ENCODE measurements at regions not wholly inside any gene's neighbourhood (a gene's known extent, or its start where the extent isn't known, plus 50 kb on each side); places are given as distances from the start of the nearest gene placed in this dataset.

GRCh38 chr4:179894066-179894778 is 2349.0 kb upstream of the TENM3 start:
- Histone ChIP-seq H3K9me3 (replicated peaks; ENCODE audit: control insufficient read depth, low read depth, low read length) (no peaks in the 10 kb centered on the region), H3K4me3 (ENCODE audit: low read length) (no peak overlapping the region), H3K27ac (ENCODE audit: low read length) (no peak overlapping the region), H3K4me1 (ENCODE audit: control insufficient read depth, insufficient read depth, low read length) (no peaks in the 10 kb centered on the region), H3K27me3 (ENCODE audit: control insufficient read depth, insufficient read depth, low read length) (no peaks in the 10 kb centered on the region), H3K36me3 (ENCODE audit: control insufficient read depth, insufficient read depth, low read length) (no peaks in the 10 kb centered on the region)
- DNase-seq: peak; percentile 68
- WGBS (ENCODE audit: insufficient coverage): no CpG with 5 or more reads among the region's 3 CpGs

GRCh38 chr4:179919587-179919986 is 2323.6 kb upstream of the TENM3 start:
- H3K4me1 ChIP-seq (ENCODE audit: control insufficient read depth, insufficient read depth, low read length): no peaks in the 10 kb centered on the region
- no peaks in the 10 kb centered on the region for H3K9me3 ChIP-seq (replicated peaks; ENCODE audit: control insufficient read depth, low read depth, low read length)
- H3K27ac ChIP-seq (ENCODE audit: low read length): no peak overlapping the region
- no peaks in the 10 kb centered on the region for H3K27me3 ChIP-seq (ENCODE audit: control insufficient read depth, insufficient read depth, low read length)
- H3K4me3 ChIP-seq (ENCODE audit: low read length): no peak overlapping the region
- H3K36me3 ChIP-seq (ENCODE audit: control insufficient read depth, insufficient read depth, low read length): no peaks in the 10 kb centered on the region
- DNase-seq: no peak

DNA sequence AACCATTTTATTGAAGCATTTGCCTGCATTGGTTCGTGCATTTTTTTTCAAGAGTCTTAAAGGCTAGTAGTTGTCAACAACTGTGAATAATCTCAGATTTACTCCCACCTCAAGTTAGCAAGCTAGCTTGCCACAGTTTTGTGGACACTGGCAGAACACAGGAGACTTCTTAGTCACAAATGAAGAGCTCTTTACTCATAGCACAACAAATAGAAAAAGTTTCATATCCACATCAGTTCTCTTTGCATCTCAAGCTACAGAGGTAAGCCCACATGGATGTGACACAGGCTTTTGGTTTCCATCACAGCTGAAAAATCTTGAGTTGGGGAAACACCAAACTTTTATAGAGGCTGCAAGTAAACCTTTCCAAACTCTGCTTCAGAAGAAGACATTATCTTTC is 2315.7 kb upstream of the TENM3 start:
- no CpG with 5 or more reads among the region's 1 CpG for WGBS (ENCODE audit: insufficient coverage)
- H3K27ac ChIP-seq (ENCODE audit: low read length): no peak overlapping the region
- no peaks in the 10 kb centered on the region for H3K9me3 ChIP-seq (replicated peaks; ENCODE audit: control insufficient read depth, low read depth, low read length)
- H3K27me3 ChIP-seq (ENCODE audit: control insufficient read depth, insufficient read depth, low read length): no peaks in the 10 kb centered on the region
- H3K36me3 ChIP-seq (ENCODE audit: control insufficient read depth, insufficient read depth, low read length): no peaks in the 10 kb centered on the region
- no peaks in the 10 kb centered on the region for H3K4me1 ChIP-seq (ENCODE audit: control insufficient read depth, insufficient read depth, low read length)
- H3K4me3 ChIP-seq (ENCODE audit: low read length): no peak overlapping the region
- DNase-seq: no peak

GRCh38 chr4:179941911-179942310 is 2301.3 kb upstream of the TENM3 start:
- Histone ChIP-seq H3K9me3 (replicated peaks; ENCODE audit: control insufficient read depth, low read depth, low read length) (peaks cover 9% of the 10 kb centered on the region), H3K36me3 (ENCODE audit: control insufficient read depth, insufficient read depth, low read length) (no peaks in the 10 kb centered on the region), H3K4me3 (ENCODE audit: low read length) (no peak overlapping the region), H3K27me3 (ENCODE audit: control insufficient read depth, insufficient read depth, low read length) (no peaks in the 10 kb centered on the region), H3K4me1 (ENCODE audit: control insufficient read depth, insufficient read depth, low read length) (no peaks in the 10 kb centered on the region), H3K27ac (ENCODE audit: low read length) (no peak overlapping the region)
- no peak for DNase-seq

- Histone ChIP-seq H3K4me1 (ENCODE audit: control insufficient read depth, insufficient read depth, low read length) (no peaks in the 10 kb centered on the region), H3K27ac (ENCODE audit: low read length) (no peak overlapping the region), H3K27me3 (ENCODE audit: control insufficient read depth, insufficient read depth, low read length) (no peaks in the 10 kb centered on the region), H3K4me3 (ENCODE audit: low read length) (no peak overlapping the region), H3K36me3 (ENCODE audit: control insufficient read depth, insufficient read depth, low read length) (no peaks in the 10 kb centered on the region), H3K9me3 (replicated peaks; ENCODE audit: control insufficient read depth, low read depth, low read length) (no peaks in the 10 kb centered on the region)
- 89% methylated on average over 4 of the region's 7 CpGs for WGBS (ENCODE audit: insufficient coverage)
- no peak for DNase-seq
Measured at GRCh38 chr4:179976777-179977176, 2266.4 kb upstream of the TENM3 start.

DNA sequence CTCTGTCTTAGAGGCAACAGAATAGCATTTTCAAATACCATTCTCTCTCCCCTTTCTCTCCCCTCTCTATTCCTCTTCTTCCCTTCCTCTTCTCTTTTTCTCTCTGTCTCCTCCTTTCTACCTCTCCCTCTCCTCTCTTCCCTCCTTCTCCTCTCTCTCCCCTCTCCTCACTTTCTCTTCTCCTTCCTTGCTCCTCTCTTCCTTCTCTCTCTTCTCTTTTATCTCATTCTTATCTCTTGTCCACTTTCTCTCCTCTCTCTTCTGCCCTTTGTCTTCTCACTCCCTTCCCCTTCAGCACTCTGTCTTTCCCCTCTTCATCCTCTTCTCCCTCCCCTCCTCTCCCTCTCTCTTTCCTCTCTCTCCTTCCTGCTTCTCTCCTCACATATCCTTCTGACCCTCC is 2265.8 kb upstream of the TENM3 start:
- Histone ChIP-seq H3K36me3 (ENCODE audit: control insufficient read depth, insufficient read depth, low read length) (no peaks in the 10 kb centered on the region), H3K4me3 (ENCODE audit: low read length) (no peak overlapping the region), H3K4me1 (ENCODE audit: control insufficient read depth, insufficient read depth, low read length) (no peaks in the 10 kb centered on the region), H3K9me3 (replicated peaks; ENCODE audit: control insufficient read depth, low read depth, low read length) (no peaks in the 10 kb centered on the region), H3K27ac (ENCODE audit: low read length) (no peak overlapping the region), H3K27me3 (ENCODE audit: control insufficient read depth, insufficient read depth, low read length) (no peaks in the 10 kb centered on the region)
- no peak for DNase-seq

DNA sequence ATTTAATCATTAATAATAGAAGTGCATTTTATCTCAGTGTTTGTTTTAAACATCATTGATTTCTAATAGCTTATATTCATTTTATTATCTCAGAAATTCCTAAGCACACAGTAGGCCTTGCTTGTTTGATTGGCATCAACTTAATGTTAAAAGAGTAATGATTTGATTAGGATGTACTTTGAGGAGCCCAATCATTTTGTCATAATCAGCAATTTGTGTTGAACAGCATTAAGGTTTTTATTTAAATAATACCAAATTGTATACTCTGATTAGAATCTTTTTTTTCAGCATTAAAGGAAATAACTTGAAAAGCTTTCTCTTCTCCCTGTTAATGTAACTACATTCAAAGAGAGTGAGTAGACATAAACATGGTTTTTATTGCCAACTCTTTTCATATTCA is 2262.0 kb upstream of the TENM3 start:
- DNase-seq: no peak
- no peaks in the 10 kb centered on the region for H3K9me3 ChIP-seq (replicated peaks; ENCODE audit: control insufficient read depth, low read depth, low read length)
- no peaks in the 10 kb centered on the region for H3K36me3 ChIP-seq (ENCODE audit: control insufficient read depth, insufficient read depth, low read length)
- no peak overlapping the region for H3K27ac ChIP-seq (ENCODE audit: low read length)
- H3K27me3 ChIP-seq (ENCODE audit: control insufficient read depth, insufficient read depth, low read length): no peaks in the 10 kb centered on the region
- H3K4me3 ChIP-seq (ENCODE audit: low read length): no peak overlapping the region
- no peaks in the 10 kb centered on the region for H3K4me1 ChIP-seq (ENCODE audit: control insufficient read depth, insufficient read depth, low read length)

GRCh38 chr4:179989975-179990374 is 2253.2 kb upstream of the TENM3 start:
- H3K4me3 ChIP-seq (ENCODE audit: low read length): no peak overlapping the region
- WGBS (ENCODE audit: insufficient coverage): 67% methylated on average over 1 of the region's 4 CpGs
- no peak overlapping the region for H3K27ac ChIP-seq (ENCODE audit: low read length)
- DNase-seq: peak; percentile 16
- H3K36me3 ChIP-seq (ENCODE audit: control insufficient read depth, insufficient read depth, low read length): no peaks in the 10 kb centered on the region
- H3K27me3 ChIP-seq (ENCODE audit: control insufficient read depth, insufficient read depth, low read length): no peaks in the 10 kb centered on the region
- no peaks in the 10 kb centered on the region for H3K9me3 ChIP-seq (replicated peaks; ENCODE audit: control insufficient read depth, low read depth, low read length)
- H3K4me1 ChIP-seq (ENCODE audit: control insufficient read depth, insufficient read depth, low read length): no peaks in the 10 kb centered on the region

DNA sequence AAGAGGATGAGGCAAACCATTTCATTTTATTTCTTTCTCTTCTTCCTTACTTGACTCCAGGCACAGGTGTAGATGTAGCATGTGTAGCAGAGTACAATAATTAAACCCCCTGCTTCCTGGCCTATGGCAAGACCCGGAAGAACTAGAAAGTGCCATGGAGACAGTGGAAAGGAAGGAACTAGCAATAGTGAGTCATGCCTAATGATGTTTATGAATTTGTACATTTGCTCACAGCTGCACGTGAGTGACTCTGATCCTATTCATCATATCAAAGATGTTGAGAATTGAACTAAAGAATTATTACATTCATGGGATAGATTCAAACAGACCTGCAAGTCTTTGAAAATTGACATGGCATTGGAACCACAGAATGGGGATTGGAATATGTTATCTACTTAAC is 2233.9 kb upstream of the TENM3 start:
- Histone ChIP-seq H3K9me3 (replicated peaks; ENCODE audit: control insufficient read depth, low read depth, low read length) (no peaks in the 10 kb centered on the region), H3K36me3 (ENCODE audit: control insufficient read depth, insufficient read depth, low read length) (no peaks in the 10 kb centered on the region), H3K27me3 (ENCODE audit: control insufficient read depth, insufficient read depth, low read length) (no peaks in the 10 kb centered on the region), H3K4me3 (ENCODE audit: low read length) (no peak overlapping the region), H3K27ac (ENCODE audit: low read length) (no peak overlapping the region), H3K4me1 (ENCODE audit: control insufficient read depth, insufficient read depth, low read length) (no peaks in the 10 kb centered on the region)
- no peak for DNase-seq
- WGBS (ENCODE audit: insufficient coverage): no CpG with 5 or more reads among the region's 2 CpGs

DNA sequence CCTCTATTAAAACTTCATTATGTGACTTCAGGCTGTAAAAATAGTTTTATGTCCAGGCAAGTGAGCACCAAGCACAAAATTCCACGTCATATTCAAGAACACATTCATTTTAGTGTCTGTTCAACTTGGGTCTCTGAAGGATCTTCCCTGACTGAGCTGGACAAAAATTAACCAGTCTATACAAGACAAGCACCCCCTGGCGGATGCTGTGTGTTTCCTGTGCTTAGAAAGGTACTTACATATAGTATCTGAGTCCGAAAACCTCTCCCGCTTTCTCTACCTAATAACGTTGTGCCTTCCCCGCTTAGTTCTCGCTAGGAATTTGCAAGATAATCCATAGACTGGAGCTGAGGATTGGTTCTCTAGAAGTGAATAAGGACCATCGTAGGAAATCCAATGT is 2214.5 kb upstream of the TENM3 start:
- H3K4me1 ChIP-seq (ENCODE audit: control insufficient read depth, insufficient read depth, low read length): no peaks in the 10 kb centered on the region
- DNase-seq: peak; percentile 44
- H3K27me3 ChIP-seq (ENCODE audit: control insufficient read depth, insufficient read depth, low read length): no peaks in the 10 kb centered on the region
- no peak overlapping the region for H3K4me3 ChIP-seq (ENCODE audit: low read length)
- no peaks in the 10 kb centered on the region for H3K36me3 ChIP-seq (ENCODE audit: control insufficient read depth, insufficient read depth, low read length)
- no peak overlapping the region for H3K27ac ChIP-seq (ENCODE audit: low read length)
- no peaks in the 10 kb centered on the region for H3K9me3 ChIP-seq (replicated peaks; ENCODE audit: control insufficient read depth, low read depth, low read length)
- WGBS (ENCODE audit: insufficient coverage): no CpG with 5 or more reads among the region's 8 CpGs

- no CpG with 5 or more reads among the region's 1 CpG for WGBS (ENCODE audit: insufficient coverage)
- H3K4me1 ChIP-seq (ENCODE audit: control insufficient read depth, insufficient read depth, low read length): no peaks in the 10 kb centered on the region
- no peaks in the 10 kb centered on the region for H3K27me3 ChIP-seq (ENCODE audit: control insufficient read depth, insufficient read depth, low read length)
- no peak overlapping the region for H3K27ac ChIP-seq (ENCODE audit: low read length)
- no peaks in the 10 kb centered on the region for H3K36me3 ChIP-seq (ENCODE audit: control insufficient read depth, insufficient read depth, low read length)
- no peaks in the 10 kb centered on the region for H3K9me3 ChIP-seq (replicated peaks; ENCODE audit: control insufficient read depth, low read depth, low read length)
- no peak overlapping the region for H3K4me3 ChIP-seq (ENCODE audit: low read length)
- DNase-seq: no peak
Measured at GRCh38 chr4:180031330-180031729, 2211.9 kb upstream of the TENM3 start.

All from muscle of leg (tissue), 3 donors.